Mononuclear cell (primary cell): ENCODE measurements at regions not wholly inside any gene's neighbourhood (a gene's known extent, or its start where the extent isn't known, plus 50 kb on each side); places are given as distances from the start of the nearest gene placed in this dataset.

Experiments used
- H3K27me3 ChIP-seq: 2 replicates; pipeline ENCODE4 v1.6.0; 2011; ENCODE audit warnings: low read length, control low read depth; ENCODE audit not compliant: insufficient read depth
- H3K4me1 ChIP-seq: 2 replicates; pipeline ENCODE4 v1.5.1; 2011; ENCODE audit warnings: mild to moderate bottlenecking, low read length, control low read depth; ENCODE audit not compliant: insufficient read depth
- H3K4me3 ChIP-seq: 2 replicates; pipeline ENCODE4 v1.5.1; 2011; ENCODE audit warnings: mild to moderate bottlenecking, low read length, moderate library complexity
- H3K9me3 ChIP-seq: 2 replicates; pipeline ENCODE4 v1.5.1; 2011; ENCODE audit warnings: low read depth, mild to moderate bottlenecking, control low read depth, low read length

GRCh38 chr12:91857813-91858542 lies 287.7 kb downstream of the BTG1 start:
- H3K4me3 ChIP-seq = no peak overlapping the region
- H3K4me1 ChIP-seq = no peaks in the 10 kb centered on the region
- no peaks in the 10 kb centered on the region for H3K9me3 ChIP-seq
- H3K27me3 ChIP-seq = no peaks in the 10 kb centered on the region

DNA sequence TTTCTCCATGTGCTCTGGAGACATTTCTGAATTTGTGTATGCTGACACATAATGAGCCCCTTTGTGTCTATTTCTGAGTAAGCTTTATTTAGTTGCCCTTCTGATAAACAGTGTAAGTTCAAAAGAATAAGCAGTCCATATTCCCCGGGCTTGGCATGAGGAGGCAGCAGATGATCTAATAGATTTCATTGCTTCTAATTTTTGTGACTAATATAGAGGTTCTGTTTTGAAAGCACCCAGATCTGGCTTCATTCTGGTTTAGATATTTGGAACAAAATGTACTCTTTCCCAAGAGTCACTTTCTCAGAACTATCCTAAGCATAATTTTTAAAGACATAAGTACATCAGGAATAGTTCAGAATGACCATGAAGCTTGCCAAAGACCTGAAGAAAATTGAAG lies 290.9 kb downstream of the BTG1 start:
- Histone ChIP-seq H3K4me3 (no peak overlapping the region), H3K27me3 (no peaks in the 10 kb centered on the region), H3K9me3 (no peaks in the 10 kb centered on the region), H3K4me1 (no peaks in the 10 kb centered on the region)

- H3K27me3 ChIP-seq = no peaks in the 10 kb centered on the region
- no peaks in the 10 kb centered on the region for H3K4me1 ChIP-seq
- no peak overlapping the region for H3K4me3 ChIP-seq
Measured at GRCh38 chr12:91853350-91854127, 292.1 kb downstream of the BTG1 start.

GRCh38 chr12:91852634-91853033 lies 293.0 kb downstream of the BTG1 start:
- H3K27me3 ChIP-seq = no peaks in the 10 kb centered on the region

More at GRCh38 chr12:91853350-91854127, 292.1 kb downstream of the BTG1 start:
- H3K9me3 ChIP-seq = no peaks in the 10 kb centered on the region

DNA sequence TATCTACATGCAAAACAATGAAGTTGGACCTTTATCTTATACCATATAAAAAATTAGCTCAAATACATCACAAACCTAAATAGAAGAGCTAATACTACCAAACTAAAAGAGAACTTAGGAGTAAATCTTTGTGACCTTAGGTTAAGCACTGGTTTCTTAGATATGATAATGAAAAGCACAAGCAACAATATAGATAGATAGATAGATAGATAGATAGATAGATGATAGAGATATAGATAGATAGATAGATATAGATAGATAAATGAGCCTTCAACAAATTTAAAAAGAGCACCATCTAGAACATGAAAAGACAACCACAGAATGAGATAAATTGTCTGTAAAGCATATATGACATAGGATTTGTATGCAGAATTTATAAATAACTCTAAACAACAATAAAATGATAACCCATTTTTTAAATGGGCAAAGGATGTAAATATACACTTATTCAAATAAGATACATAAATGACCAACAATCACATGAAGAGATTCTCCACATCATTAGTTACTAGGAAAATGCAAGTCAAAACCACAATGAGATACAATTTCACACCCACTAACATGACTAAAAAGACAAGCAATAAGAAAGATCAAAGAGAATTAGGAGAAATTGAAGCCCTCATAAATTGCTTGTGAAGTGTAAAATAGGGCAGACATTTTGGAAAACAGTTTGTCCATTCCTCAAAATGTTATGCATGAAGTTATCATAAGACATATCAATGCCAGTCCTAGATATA lies 293.7 kb downstream of the BTG1 start:
- no peaks in the 10 kb centered on the region for H3K9me3 ChIP-seq
- H3K4me3 ChIP-seq = no peak overlapping the region
- H3K4me1 ChIP-seq = no peaks in the 10 kb centered on the region
- H3K27me3 ChIP-seq = no peaks in the 10 kb centered on the region

More at GRCh38 chr12:91852634-91853033, 293.0 kb downstream of the BTG1 start:
- Histone ChIP-seq H3K4me1 (no peaks in the 10 kb centered on the region), H3K4me3 (no peak overlapping the region), H3K9me3 (no peaks in the 10 kb centered on the region)

- no peaks in the 10 kb centered on the region for H3K4me1 ChIP-seq
- H3K9me3 ChIP-seq = no peaks in the 10 kb centered on the region
- H3K27me3 ChIP-seq = no peaks in the 10 kb centered on the region
- H3K4me3 ChIP-seq = no peak overlapping the region
Measured at GRCh38 chr12:91846466-91847055, 299.1 kb downstream of the BTG1 start.

DNA sequence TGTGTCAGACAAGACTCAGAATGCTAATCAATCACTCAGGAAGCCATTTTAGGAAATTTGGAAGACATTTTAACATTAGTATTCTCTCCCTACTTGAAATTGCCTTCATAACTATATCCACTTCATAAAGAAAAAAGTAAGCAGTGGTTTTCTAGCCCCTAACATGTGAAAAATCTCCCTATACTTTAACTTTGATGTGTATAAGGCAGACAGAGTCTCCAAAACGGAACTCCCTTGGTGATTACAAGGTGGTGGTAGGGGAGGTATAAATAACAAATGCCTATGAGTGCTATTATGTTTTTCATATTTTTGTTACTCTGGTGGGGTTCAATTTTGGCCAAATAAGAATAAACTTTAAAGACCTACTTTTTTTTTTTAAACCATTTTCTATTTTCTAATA lies 300.3 kb downstream of the BTG1 start:
- Histone ChIP-seq H3K4me3 (no peak overlapping the region), H3K4me1 (no peaks in the 10 kb centered on the region), H3K27me3 (no peaks in the 10 kb centered on the region)

DNA sequence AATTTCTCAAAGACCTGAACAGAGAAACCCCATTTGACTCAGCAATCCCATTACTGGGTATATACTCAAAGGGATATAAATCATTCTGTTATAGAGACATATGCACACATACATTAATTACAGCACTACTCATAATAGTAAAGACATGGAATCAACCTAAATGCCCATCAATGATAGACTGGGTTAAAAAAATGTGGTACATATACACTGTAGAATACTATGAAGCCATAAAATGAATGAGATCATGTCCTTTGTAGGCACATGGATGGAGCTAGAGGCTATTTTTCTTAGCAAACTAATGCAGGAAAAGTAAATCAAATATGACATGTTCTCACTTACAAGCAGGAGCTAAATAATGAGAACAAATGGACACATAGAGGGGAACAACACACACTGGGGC lies 303.8 kb downstream of the BTG1 start:
- no peaks in the 10 kb centered on the region for H3K27me3 ChIP-seq
- no peaks in the 10 kb centered on the region for H3K4me1 ChIP-seq
- H3K9me3 ChIP-seq = no peaks in the 10 kb centered on the region
- H3K4me3 ChIP-seq = no peak overlapping the region

More for the DNA sequence above, 300.3 kb downstream of the BTG1 start:
- H3K9me3 ChIP-seq = no peaks in the 10 kb centered on the region

- Histone ChIP-seq H3K4me3 (no peak overlapping the region), H3K27me3 (no peaks in the 10 kb centered on the region), H3K4me1 (no peaks in the 10 kb centered on the region), H3K9me3 (no peaks in the 10 kb centered on the region)
Measured at GRCh38 chr12:91836696-91837095, 308.9 kb downstream of the BTG1 start.

DNA sequence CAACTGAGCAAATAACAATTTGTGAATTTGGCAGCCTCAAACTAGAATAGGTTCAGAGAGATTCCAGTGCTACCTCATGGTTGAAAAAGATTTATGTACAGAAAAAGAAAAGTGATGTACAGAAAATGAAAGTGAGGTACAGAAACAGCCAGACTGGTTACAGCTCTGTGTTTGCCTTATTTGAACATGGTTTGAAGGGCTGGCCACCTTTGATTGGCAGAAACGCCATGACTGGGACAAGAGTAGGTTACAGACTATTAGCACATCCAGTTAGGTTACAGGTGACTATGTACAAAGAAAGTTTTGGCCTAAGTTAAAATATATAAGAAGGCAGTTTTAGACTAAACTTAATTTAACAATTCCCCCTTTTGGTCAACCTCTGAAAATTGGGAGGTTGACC lies 309.4 kb downstream of the BTG1 start:
- no peak overlapping the region for H3K4me3 ChIP-seq
- H3K4me1 ChIP-seq = no peaks in the 10 kb centered on the region

GRCh38 chr12:91835693-91836092 lies 310.0 kb downstream of the BTG1 start:
- Histone ChIP-seq H3K9me3 (no peaks in the 10 kb centered on the region), H3K4me1 (no peaks in the 10 kb centered on the region), H3K4me3 (no peak overlapping the region), H3K27me3 (no peaks in the 10 kb centered on the region)

More for the DNA sequence above, 309.4 kb downstream of the BTG1 start:
- no peaks in the 10 kb centered on the region for H3K9me3 ChIP-seq
- no peaks in the 10 kb centered on the region for H3K27me3 ChIP-seq

- H3K27me3 ChIP-seq = no peaks in the 10 kb centered on the region
- H3K4me3 ChIP-seq = no peak overlapping the region
- no peaks in the 10 kb centered on the region for H3K9me3 ChIP-seq
- no peaks in the 10 kb centered on the region for H3K4me1 ChIP-seq
Measured at GRCh38 chr12:91833780-91834359, 311.8 kb downstream of the BTG1 start.

- no peaks in the 10 kb centered on the region for H3K9me3 ChIP-seq
- no peaks in the 10 kb centered on the region for H3K27me3 ChIP-seq
- H3K4me3 ChIP-seq = no peak overlapping the region
- H3K4me1 ChIP-seq = no peaks in the 10 kb centered on the region
Measured at GRCh38 chr12:91825999-91826398, 319.6 kb downstream of the BTG1 start.

GRCh38 chr12:91824991-91825390 lies 320.7 kb downstream of the BTG1 start:
- no peaks in the 10 kb centered on the region for H3K9me3 ChIP-seq
- H3K4me3 ChIP-seq = no peak overlapping the region
- no peaks in the 10 kb centered on the region for H3K4me1 ChIP-seq
- H3K27me3 ChIP-seq = no peaks in the 10 kb centered on the region

DNA sequence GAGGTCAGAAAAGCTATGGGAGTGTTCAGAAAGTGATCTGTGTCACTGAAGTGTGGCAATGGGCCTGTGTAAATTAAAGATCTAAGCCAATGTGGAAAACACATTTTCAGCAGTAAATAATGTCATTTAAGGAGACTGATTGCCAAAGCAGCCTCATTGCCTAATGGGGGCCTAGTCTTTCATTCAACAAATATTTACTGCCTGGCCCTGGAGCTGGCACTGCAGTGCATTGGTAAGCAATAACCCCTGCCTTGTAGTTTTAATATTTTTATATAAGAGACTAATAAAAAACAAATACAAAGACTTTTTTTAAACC lies 326.6 kb downstream of the BTG1 start:
- Histone ChIP-seq H3K27me3 (no peaks in the 10 kb centered on the region), H3K9me3 (no peaks in the 10 kb centered on the region)

More for the DNA sequence above, 326.6 kb downstream of the BTG1 start:
- Histone ChIP-seq H3K4me1 (no peaks in the 10 kb centered on the region), H3K4me3 (no peak overlapping the region)
